Stomach (tissue), 8 donors: ENCODE measurements at regions not wholly inside any gene's neighbourhood (a gene's known extent, or its start where the extent isn't known, plus 50 kb on each side); places are given as distances from the start of the nearest gene placed in this dataset.
A peak's percentile ranks its signal among the peaks of the same experiment; 100 is the strongest.

Experiments
- DNase-seq, 2 donors: peaks; one replicate each; pipeline versions ENCODE4 v3.0.0 to v3.0.0-alpha.2; 2013 to 2019
- H3K27ac ChIP-seq, 5 donors: fragments of 200-600 bp in 4 of 5; sonication (generic) in 4 of 5; one replicate each; pipeline ENCODE4 v1.5.1; 2013 to 2019; ENCODE audit warnings: mild to moderate bottlenecking in 1 of 5, moderate library complexity in 1 of 5
- H3K27me3 ChIP-seq, 3 donors: fragments of 200-600 bp; sonication (generic); one replicate each; pipeline ENCODE4 v1.5.1; 2017 to 2019; ENCODE audit warnings: mixed run types in 1 of 3
- H3K36me3 ChIP-seq, 4 donors: fragments of 200-600 bp; sonication (generic); 1 replicate in 3 of 4; 2 replicates in 1 of 4; pipeline ENCODE4 v1.5.1; 2016 to 2019
- H3K4me1 ChIP-seq, 4 donors: fragments of 200-600 bp; sonication (generic); one replicate each; pipeline ENCODE4 v1.5.1; 2016 to 2019
- H3K4me3 ChIP-seq, 4 donors: fragments of 200-600 bp; sonication (generic) in 3 of 4; one replicate each; pipeline ENCODE4 v1.5.1; 2016 to 2019; ENCODE audit warnings: mild to moderate bottlenecking in 1 of 4
- H3K9me3 ChIP-seq, 4 donors: fragments of 200-600 bp; sonication (generic); one replicate each; pipeline ENCODE4 v1.5.1; 2016 to 2019
- EP300 ChIP-seq: sonication (generic); formaldehyde crosslinking; IDR thresholded peaks from one replicate; pipeline ENCODE4 v1.6.1; 2017; ENCODE audit warnings: antibody characterized with exemption
- POLR2A ChIP-seq, 4 donors: fragments of 450-650 bp; IDR thresholded peaks; one replicate each; pipeline ENCODE4 v1.6.1; 2016; ENCODE audit warnings: antibody characterized with exemption in 4 of 4, control low read depth in 2 of 4, mild to moderate bottlenecking in 1 of 4, moderate library complexity in 1 of 4
- POLR2AphosphoS5 ChIP-seq, 3 donors: sonication (generic); formaldehyde crosslinking; IDR thresholded peaks; one replicate each; pipeline ENCODE4 v1.6.1; 2016; ENCODE audit warnings: antibody characterized with exemption in 3 of 3
- WGBS, 5 donors: extraction: QIAGEN DNeasy Blood & Tissue Kit in 3 of 5; methylation state at CpG; one replicate each; pipeline versions ENCODE4 v1.1.5 to v1.1.7; 2013 to 2018; 5-methylcytosine and 5-hydroxymethylcytosine counted together
- intact Hi-C: fragments of 100-400 bp; cut with DNase I; formaldehyde crosslinking; loops from one replicate; pipeline ENCODE4 v1.15.1; 2023; ENCODE audit warnings: low total_unique reads
- TF ChIP-seq, protein P1 (sequence below), 7 experiments: fragments of 450-650 bp in 4 of 7; fragments of 200-600 bp in 3 of 7; sonication (generic) in 3 of 7; IDR thresholded peaks; one replicate each; pipeline ENCODE4 v1.5.1; 2016 to 2019; ENCODE audit warnings: antibody characterized with exemption in 7 of 7, control low read depth in 2 of 7, mild to moderate bottlenecking in 1 of 7
- donor health status: healthy with polysubstance abuse.
- donor health status: Bipolar disorder and iron deficiency.
- donor health status: healthy.

DNA sequence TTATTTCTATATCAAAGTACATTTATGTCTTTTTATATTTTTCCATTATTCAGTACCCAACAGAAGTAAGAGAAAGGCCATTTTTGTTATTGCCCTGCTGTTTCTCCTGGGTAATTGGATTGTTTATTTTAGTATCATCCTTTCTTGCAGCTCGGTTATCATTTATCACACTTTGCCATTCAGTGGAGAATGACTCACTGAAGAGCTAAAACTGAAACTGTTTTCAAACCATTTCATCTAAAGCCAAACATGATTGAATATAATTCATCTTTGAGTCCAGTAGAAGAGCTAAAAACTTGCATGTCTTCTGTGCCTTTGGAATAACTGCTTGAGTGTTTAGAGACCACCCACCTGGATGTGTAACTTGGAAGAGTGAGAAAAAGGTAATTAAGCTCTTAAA, 139.5 kb upstream of the PRDM9 start:
- intact Hi-C loops, result no loop called here
- no peaks in the 10 kb centered on the region for H3K36me3 ChIP-seq
- H3K27me3 ChIP-seq, result no peaks in the 10 kb centered on the region
- H3K4me1 ChIP-seq, result no peaks in the 10 kb centered on the region
- TF ChIP-seq, protein P1, sequence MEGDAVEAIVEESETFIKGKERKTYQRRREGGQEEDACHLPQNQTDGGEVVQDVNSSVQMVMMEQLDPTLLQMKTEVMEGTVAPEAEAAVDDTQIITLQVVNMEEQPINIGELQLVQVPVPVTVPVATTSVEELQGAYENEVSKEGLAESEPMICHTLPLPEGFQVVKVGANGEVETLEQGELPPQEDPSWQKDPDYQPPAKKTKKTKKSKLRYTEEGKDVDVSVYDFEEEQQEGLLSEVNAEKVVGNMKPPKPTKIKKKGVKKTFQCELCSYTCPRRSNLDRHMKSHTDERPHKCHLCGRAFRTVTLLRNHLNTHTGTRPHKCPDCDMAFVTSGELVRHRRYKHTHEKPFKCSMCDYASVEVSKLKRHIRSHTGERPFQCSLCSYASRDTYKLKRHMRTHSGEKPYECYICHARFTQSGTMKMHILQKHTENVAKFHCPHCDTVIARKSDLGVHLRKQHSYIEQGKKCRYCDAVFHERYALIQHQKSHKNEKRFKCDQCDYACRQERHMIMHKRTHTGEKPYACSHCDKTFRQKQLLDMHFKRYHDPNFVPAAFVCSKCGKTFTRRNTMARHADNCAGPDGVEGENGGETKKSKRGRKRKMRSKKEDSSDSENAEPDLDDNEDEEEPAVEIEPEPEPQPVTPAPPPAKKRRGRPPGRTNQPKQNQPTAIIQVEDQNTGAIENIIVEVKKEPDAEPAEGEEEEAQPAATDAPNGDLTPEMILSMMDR (IDR thresholded peaks at IDR 0.05), result no peak
- no peak for TF ChIP-seq EP300
- TF ChIP-seq POLR2AphosphoS5 (IDR thresholded peaks at IDR 0.05), result no peak
- TF ChIP-seq POLR2A (IDR thresholded peaks at IDR 0.05), result no peak
- no peak overlapping the region for H3K27ac ChIP-seq
- no peak for DNase-seq
- H3K9me3 ChIP-seq, result peaks cover 0 to 2% (median 0%) of the 10 kb centered on the region in 4 donors
- H3K4me3 ChIP-seq, result no peak overlapping the region
- WGBS, 5 donors, result 11 to 44% (median 35%) methylated on average over 1 of the region's 1 CpG

DNA sequence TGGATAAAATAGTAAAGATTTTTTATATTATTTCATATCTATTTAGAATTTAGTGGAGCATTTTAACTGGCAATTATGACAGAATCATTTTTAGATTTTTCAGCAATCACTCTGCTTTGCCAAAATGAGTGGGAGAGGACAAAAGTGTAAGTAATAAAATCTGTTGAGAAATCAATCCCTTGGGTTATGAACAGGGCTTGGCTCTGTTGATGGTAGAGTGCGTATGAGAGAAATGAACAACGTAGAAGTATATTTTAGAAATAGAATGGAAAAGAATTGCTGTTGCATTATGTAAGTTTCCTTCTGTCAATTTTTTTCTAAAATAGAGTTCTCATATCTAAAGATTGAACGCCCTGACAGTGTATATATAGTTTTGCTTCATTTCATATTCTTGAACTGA, 154.1 kb upstream of the PRDM9 start:
- Histone ChIP-seq H3K27me3 (no peaks in the 10 kb centered on the region), H3K4me3 (no peak overlapping the region), H3K9me3 (no peaks in the 10 kb centered on the region), H3K36me3 (no peaks in the 10 kb centered on the region), H3K4me1 (no peaks in the 10 kb centered on the region), H3K27ac (no peak overlapping the region)
- intact Hi-C loops, result no loop called here
- DNase-seq, result no peak
- 64 to 98% (median 88%) methylated on average over 3 of the region's 3 CpGs for WGBS, 5 donors
- TF ChIP-seq, protein P1 (IDR thresholded peaks at IDR 0.05), result no peak
- TF ChIP-seq POLR2AphosphoS5 (IDR thresholded peaks at IDR 0.05), result no peak

DNA sequence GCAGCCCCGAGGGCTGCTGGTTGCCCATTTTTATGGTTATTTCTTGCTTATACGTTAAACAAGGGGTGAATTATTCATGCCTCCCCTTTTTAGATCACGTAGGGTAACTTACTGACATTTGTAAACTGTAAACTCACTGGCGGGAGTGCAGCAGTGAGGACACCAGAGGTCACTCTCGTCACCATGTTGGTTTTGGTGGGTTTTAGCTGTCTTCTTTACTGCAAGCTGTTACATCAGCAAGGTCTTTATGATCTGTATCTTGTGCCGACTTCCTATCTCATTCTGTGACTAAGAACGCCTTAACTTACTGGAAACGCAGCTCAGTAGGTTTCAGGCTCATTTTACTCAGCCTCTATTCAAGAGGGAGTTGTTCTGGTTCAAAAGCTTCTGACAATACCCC, 155.0 kb upstream of the PRDM9 start:
- Histone ChIP-seq H3K4me3 (no peak overlapping the region), H3K4me1 (no peaks in the 10 kb centered on the region), H3K9me3 (no peaks in the 10 kb centered on the region), H3K27ac (no peak overlapping the region), H3K36me3 (no peaks in the 10 kb centered on the region), H3K27me3 (no peaks in the 10 kb centered on the region)
- TF ChIP-seq, protein P1 (IDR thresholded peaks at IDR 0.05), result no peak
- TF ChIP-seq POLR2A (IDR thresholded peaks at IDR 0.05) (no peak), POLR2AphosphoS5 (IDR thresholded peaks at IDR 0.05) (no peak), EP300 (no peak)
- intact Hi-C loops, result no loop called here
- peak in 1 of 2 donors; percentile 17 for DNase-seq
- 56 to 75% (median 63%) methylated on average over 8 of the region's 8 CpGs for WGBS, 5 donors

DNA sequence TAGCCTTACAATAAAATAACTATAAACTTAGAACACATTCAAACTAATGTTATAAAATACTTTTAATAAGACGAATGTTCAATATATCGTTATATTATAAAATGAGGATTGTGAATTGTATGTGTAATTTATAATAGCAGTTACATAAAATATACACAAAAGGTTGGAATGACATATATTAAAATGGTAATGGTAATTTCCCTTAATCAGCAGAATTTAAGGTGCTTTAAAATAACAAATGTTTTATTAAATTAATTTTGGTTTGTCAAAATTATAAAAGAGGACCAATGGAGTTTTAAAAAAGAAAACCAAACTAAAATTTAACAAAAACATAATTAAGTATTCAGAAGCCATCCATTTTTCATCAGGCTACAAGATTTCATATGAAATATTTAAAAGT, 164.3 kb upstream of the PRDM9 start:
- intact Hi-C loops, result no loop called here
- H3K4me1 ChIP-seq, result no peaks in the 10 kb centered on the region

More for the DNA sequence above, 164.3 kb upstream of the PRDM9 start:
- WGBS, 5 donors, result 82 to 94% (median 90%) methylated on average over 2 of the region's 2 CpGs
- Histone ChIP-seq H3K27me3 (no peaks in the 10 kb centered on the region), H3K36me3 (no peaks in the 10 kb centered on the region), H3K4me3 (no peak overlapping the region), H3K9me3 (peaks cover 0 to 5% (median 0%) of the 10 kb centered on the region in 4 donors), H3K27ac (no peak overlapping the region)
- no peak for DNase-seq
- TF ChIP-seq POLR2A (IDR thresholded peaks at IDR 0.05) (no peak), POLR2AphosphoS5 (IDR thresholded peaks at IDR 0.05) (no peak), EP300 (no peak)
- TF ChIP-seq, protein P1 (IDR thresholded peaks at IDR 0.05), result no peak
